Caco-2 (cell line): ENCODE measurements at regions not wholly inside any gene's neighbourhood (a gene's known extent, or its start where the extent isn't known, plus 50 kb on each side); places are given as distances from the start of the nearest gene placed in this dataset.

Experiments used
- BruUV-seq: library from RNA; stranded (reverse); fragments of 400-500 nt; replicated peaks from 2 replicates; lab custom pipeline; 2021; lab: Mats Ljungman, UMichigan
- CTCF ChIA-PET: fragments of 300-600 bp; sonication (Branson Sonifier 250); formaldehyde crosslinking; loops from one replicate; lab custom pipeline; 2022; ENCODE audit warnings: antibody characterized with exemption; lab: Charles Lee
- POLR2A ChIA-PET: fragments of 300-600 bp; sonication (Branson Sonifier 250); formaldehyde crosslinking; loops from one replicate; lab custom pipeline; 2022; ENCODE audit warnings: antibody characterized with exemption; lab: Charles Lee
- DNase-seq, 2 experiments: peaks; one replicate each; pipeline versions ENCODE4 v3.0.0 to v3.0.0-alpha.2; 2020 to 2022
- H3K27me3 ChIP-seq: replicated peaks from 2 replicates; pipeline ENCODE4 v1.6.0; 2011; ENCODE audit warnings: low read length; ENCODE audit not compliant: control insufficient read depth, insufficient read depth
- H3K36me3 ChIP-seq: 2 replicates; pipeline ENCODE4 v1.5.1; 2011; ENCODE audit warnings: low read length; ENCODE audit not compliant: control insufficient read depth, insufficient read depth
- H3K4me1 ChIP-seq: fragments of 250-450 bp; sonication (Bioruptor Pico); 2 replicates; pipeline ENCODE4 v1.5.1; 2020; ENCODE audit warnings: mild to moderate bottlenecking
- H3K4me3 ChIP-seq: 2 replicates; pipeline ENCODE4 v1.5.1; 2011; ENCODE audit warnings: low read depth, mild to moderate bottlenecking, control low read depth, low read length
- H3K9me3 ChIP-seq: fragments of 250-450 bp; sonication (Bioruptor Pico); 2 replicates; pipeline ENCODE4 v1.5.1; 2020; ENCODE audit warnings: mild to moderate bottlenecking, moderate library complexity
- H3K27ac Mint-ChIP-seq: one replicate; pipeline ENCODE4 v1.8.0; 2022; ENCODE audit warnings: mixed read lengths; ENCODE audit not compliant: unreplicated experiment
- H3K27me3 Mint-ChIP-seq: one replicate; pipeline ENCODE4 v1.8.0; 2022; ENCODE audit warnings: mixed read lengths; ENCODE audit not compliant: insufficient read depth, unreplicated experiment
- H3K36me3 Mint-ChIP-seq: one replicate; pipeline ENCODE4 v1.8.0; 2022; ENCODE audit warnings: mild to moderate bottlenecking, mixed read lengths; ENCODE audit not compliant: insufficient read depth, unreplicated experiment
- H3K4me1 Mint-ChIP-seq: one replicate; pipeline ENCODE4 v1.8.0; 2022; ENCODE audit warnings: low read depth, mixed read lengths; ENCODE audit not compliant: unreplicated experiment
- H3K4me3 Mint-ChIP-seq: one replicate; pipeline ENCODE4 v1.8.0; 2022; ENCODE audit warnings: mild to moderate bottlenecking, moderate library complexity, mixed read lengths; ENCODE audit not compliant: unreplicated experiment
- H3K9me3 Mint-ChIP-seq: one replicate; pipeline ENCODE4 v1.8.0; 2022; ENCODE audit warnings: mixed read lengths; ENCODE audit not compliant: unreplicated experiment
- intact Hi-C: fragments of 100-400 bp; cut with micrococcal nuclease; formaldehyde crosslinking; loops from one replicate; pipeline ENCODE4 v1.10.0; 2022; ENCODE audit not compliant: unreplicated experiment
- TF ChIP-seq, protein P1 (sequence below), 2 experiments: fragments of 200-600 bp in 1 of 2; IDR thresholded peaks; 1 replicate in 1 of 2; 2 replicates in 1 of 2; pipeline versions ENCODE4 v1.5.1 to v1.8.0; 2011 to 2022; ENCODE audit warnings: antibody characterized with exemption in 1 of 2, control low read depth in 1 of 2, inconsistent platforms in 1 of 2, low read depth in 1 of 2, low read length in 1 of 2, mild to moderate bottlenecking in 1 of 2, moderate library complexity in 1 of 2; ENCODE audit not compliant: insufficient read depth in 1 of 2, severe bottlenecking in 1 of 2, unreplicated experiment in 1 of 2

DNA sequence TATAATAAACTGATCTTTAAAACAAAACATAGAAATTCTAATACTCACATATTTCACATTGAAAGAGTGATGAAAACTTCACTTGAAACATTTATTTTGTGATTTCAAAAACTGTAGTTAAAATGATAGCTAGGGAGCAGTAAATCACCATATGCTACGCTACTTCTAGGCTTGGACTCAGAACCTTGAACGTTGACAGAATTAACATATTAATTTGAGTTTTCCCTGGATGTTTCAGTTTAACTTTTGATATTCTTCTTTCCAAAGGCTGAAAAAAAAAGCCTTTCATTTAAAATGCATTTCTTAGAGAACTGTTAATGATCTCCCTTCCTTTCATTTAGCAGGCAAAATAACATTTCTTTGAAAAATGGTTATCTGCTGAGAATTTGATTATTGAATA lies 307.8 kb upstream of the SGCD start:
- H3K9me3 Mint-ChIP-seq: no peaks in the 10 kb centered on the region
- no peaks in the 10 kb centered on the region for H3K36me3 Mint-ChIP-seq
- CTCF ChIA-PET: no interaction called here
- Histone ChIP-seq H3K36me3 (no peaks in the 10 kb centered on the region), H3K9me3 (no peaks in the 10 kb centered on the region), H3K4me3 (no peak overlapping the region), H3K4me1 (no peaks in the 10 kb centered on the region), H3K27me3 (no peaks in the 10 kb centered on the region)
- no TSS peak for BruUV-seq
- H3K27me3 Mint-ChIP-seq: no peaks in the 10 kb centered on the region
- H3K27ac Mint-ChIP-seq: no peak overlapping the region
- H3K4me3 Mint-ChIP-seq: no peak overlapping the region
- POLR2A ChIA-PET: no interaction called here
- DNase-seq: no peak
- TF ChIP-seq, protein P1, sequence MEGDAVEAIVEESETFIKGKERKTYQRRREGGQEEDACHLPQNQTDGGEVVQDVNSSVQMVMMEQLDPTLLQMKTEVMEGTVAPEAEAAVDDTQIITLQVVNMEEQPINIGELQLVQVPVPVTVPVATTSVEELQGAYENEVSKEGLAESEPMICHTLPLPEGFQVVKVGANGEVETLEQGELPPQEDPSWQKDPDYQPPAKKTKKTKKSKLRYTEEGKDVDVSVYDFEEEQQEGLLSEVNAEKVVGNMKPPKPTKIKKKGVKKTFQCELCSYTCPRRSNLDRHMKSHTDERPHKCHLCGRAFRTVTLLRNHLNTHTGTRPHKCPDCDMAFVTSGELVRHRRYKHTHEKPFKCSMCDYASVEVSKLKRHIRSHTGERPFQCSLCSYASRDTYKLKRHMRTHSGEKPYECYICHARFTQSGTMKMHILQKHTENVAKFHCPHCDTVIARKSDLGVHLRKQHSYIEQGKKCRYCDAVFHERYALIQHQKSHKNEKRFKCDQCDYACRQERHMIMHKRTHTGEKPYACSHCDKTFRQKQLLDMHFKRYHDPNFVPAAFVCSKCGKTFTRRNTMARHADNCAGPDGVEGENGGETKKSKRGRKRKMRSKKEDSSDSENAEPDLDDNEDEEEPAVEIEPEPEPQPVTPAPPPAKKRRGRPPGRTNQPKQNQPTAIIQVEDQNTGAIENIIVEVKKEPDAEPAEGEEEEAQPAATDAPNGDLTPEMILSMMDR (IDR thresholded peaks at IDR 0.05; ENCODE audit: insufficient read depth in 1 of 2, low read depth in 1 of 2, low read length in 1 of 2, severe bottlenecking in 1 of 2, unreplicated experiment in 1 of 2): no peak
- intact Hi-C loops: no loop called here
- H3K4me1 Mint-ChIP-seq: peaks cover 8% of the 10 kb centered on the region

GRCh38 chr5:156019571-156020180 lies 307.3 kb upstream of the SGCD start:
- H3K9me3 ChIP-seq: no peaks in the 10 kb centered on the region
- H3K4me1 ChIP-seq: no peaks in the 10 kb centered on the region
- TF ChIP-seq, protein P1 (IDR thresholded peaks at IDR 0.05; ENCODE audit: insufficient read depth in 1 of 2, low read depth in 1 of 2, low read length in 1 of 2, severe bottlenecking in 1 of 2, unreplicated experiment in 1 of 2): no peak
- DNase-seq: no peak
- POLR2A ChIA-PET: no interaction called here
- BruUV-seq: no TSS peak
- no peaks in the 10 kb centered on the region for H3K36me3 ChIP-seq
- no peak overlapping the region for H3K4me3 ChIP-seq
- H3K4me3 Mint-ChIP-seq: no peak overlapping the region
- intact Hi-C loops: no loop called here
- no peak overlapping the region for H3K27ac Mint-ChIP-seq
- no peaks in the 10 kb centered on the region for H3K27me3 Mint-ChIP-seq
- H3K9me3 Mint-ChIP-seq: no peaks in the 10 kb centered on the region
- CTCF ChIA-PET: no interaction called here
- no peaks in the 10 kb centered on the region for H3K36me3 Mint-ChIP-seq
- H3K27me3 ChIP-seq: no peaks in the 10 kb centered on the region
- H3K4me1 Mint-ChIP-seq: peaks cover 8% of the 10 kb centered on the region

- Histone ChIP-seq H3K9me3 (no peaks in the 10 kb centered on the region), H3K4me3 (no peak overlapping the region), H3K27me3 (no peaks in the 10 kb centered on the region), H3K36me3 (no peaks in the 10 kb centered on the region), H3K4me1 (no peaks in the 10 kb centered on the region)
- Mint-ChIP-seq H3K9me3 (no peaks in the 10 kb centered on the region), H3K4me1 (peaks cover 8% of the 10 kb centered on the region), H3K4me3 (no peak overlapping the region), H3K27me3 (no peaks in the 10 kb centered on the region), H3K36me3 (no peaks in the 10 kb centered on the region), H3K27ac (no peak overlapping the region)
- DNase-seq: no peak
- CTCF ChIA-PET: no interaction called here
- POLR2A ChIA-PET: no interaction called here
- BruUV-seq: no TSS peak
- TF ChIP-seq, protein P1 (IDR thresholded peaks at IDR 0.05; ENCODE audit: insufficient read depth in 1 of 2, low read depth in 1 of 2, low read length in 1 of 2, severe bottlenecking in 1 of 2, unreplicated experiment in 1 of 2): no peak
- intact Hi-C loops: no loop called here
Observed at GRCh38 chr5:156020647-156021046, 306.3 kb upstream of the SGCD start.
